CMK (cell line): ENCODE measurements at regions not wholly inside any gene's neighbourhood (a gene's known extent, or its start where the extent isn't known, plus 50 kb on each side); places are given as distances from the start of the nearest gene placed in this dataset.
"Not testable (repeated sequence)": the region's sequence is repeated elsewhere in the genome, so short reads cannot be mapped to it uniquely, and the experiment has no call there.

Source experiments
- DNase-seq: peaks from one replicate; pipeline ENCODE4 v3.0.0-alpha.2; 2010; ENCODE audit warnings: low read depth

DNA sequence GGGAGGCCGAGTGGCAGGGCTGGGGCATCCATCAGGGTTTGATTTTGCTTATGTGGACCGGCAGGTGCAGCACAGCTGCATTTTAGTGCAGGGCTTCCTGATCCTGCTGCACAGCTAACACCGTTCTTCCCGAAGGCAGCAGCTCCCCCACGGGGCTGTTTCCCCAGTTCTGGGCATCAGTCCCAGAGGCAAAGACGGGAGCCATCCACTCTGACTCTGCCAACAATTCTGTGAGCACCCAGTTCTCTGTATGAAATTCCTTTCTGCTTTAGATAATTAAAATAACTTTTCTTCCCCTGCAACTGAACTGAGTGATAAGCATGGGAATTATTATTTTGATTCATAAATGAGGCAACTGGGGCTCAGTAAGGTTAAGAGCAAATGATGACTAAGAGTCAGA is 262.9 kb upstream of the ATP10A start:
- no peak for DNase-seq

DNA sequence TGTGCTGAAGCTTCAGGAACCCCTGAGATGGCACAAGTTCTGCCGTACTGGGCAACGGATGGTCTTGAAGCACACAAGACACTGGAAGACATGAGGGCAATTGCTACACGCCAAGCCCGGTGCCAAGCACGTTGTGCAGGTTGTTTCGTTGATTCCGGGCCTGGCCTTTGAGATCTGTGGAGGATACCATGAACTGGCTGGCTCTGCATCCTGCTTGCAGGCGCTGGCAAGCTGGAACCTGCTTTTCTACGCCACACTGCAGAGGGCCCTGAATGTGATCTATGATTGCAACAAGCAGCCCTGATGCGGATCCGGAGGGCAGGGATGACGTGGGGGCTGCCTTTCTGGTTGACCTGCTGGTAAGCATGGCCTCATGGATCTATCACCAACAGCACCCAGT is 262.5 kb upstream of the ATP10A start:
- DNase-seq: no peak

DNA sequence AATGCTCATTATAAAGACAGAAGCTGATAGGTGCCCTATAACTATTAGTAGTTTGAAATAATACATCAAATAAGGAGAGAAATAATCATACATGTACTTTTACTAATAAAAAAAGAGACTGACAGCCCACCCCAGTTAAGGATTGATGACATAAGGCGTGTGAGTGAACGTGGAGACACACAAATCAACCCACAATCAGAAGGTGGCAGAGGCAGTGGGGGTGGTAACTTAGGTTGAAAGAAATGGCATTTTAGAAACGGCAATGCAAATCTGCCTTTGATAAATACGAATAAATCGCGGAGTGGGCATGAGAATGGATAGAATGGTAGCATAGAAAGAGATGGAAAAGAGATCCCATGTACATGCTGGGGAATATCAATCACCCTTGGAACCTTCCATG is 256.2 kb upstream of the ATP10A start:
- no peak for DNase-seq

DNA sequence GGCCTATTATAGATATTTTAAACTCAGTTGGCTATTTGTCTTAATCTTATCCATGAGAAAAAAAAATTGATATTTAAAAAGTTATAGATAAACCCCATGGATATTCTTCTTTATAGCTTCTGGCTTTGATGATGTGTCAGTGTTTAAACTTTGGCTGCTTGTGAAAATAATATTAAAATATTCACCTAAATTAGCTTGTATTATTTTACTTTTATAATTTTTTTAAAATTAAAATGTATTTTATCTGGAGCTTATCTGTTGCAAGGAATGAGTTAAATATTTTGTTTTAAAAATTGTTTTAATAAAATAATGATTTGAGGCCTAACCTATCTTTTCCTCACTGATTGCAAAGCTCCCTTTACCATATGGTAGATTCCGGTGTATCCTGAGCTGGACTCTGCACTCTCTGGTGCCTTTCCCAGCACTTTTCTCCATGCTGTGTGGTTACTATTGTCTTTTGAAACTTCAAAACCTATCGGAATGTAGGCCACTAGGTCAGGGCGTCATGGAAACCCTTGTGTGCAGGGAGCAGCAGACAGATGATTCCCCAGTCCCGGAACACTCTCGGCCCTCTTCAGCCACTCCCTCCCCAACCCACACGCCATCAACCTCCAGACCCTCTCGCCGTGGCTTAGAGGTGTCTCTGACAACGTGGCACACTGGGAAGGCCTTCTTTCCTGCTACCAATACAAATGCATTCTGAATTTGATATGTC is 252.3 kb upstream of the ATP10A start:
- no peak for DNase-seq

DNA sequence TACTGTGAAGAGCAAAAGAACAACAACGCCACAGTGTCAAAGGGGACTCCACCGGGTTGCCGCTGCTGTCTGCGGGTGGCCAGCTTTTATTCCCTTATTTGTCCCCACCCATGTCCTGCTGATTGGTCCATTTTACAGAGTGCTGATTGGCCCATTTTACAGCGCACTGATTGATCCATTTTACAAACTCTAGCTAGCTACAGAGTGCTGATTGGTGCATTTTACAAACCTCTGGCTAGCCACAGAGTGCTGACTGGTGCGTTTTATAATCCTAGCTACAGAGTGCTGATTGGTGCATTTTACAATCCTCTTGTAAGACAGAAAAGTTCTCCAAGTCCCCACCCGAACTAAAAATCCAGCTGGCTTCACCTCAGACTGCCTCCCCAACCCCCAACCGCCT is 251.0 kb upstream of the ATP10A start:
- not testable (repeated sequence) for DNase-seq

DNA sequence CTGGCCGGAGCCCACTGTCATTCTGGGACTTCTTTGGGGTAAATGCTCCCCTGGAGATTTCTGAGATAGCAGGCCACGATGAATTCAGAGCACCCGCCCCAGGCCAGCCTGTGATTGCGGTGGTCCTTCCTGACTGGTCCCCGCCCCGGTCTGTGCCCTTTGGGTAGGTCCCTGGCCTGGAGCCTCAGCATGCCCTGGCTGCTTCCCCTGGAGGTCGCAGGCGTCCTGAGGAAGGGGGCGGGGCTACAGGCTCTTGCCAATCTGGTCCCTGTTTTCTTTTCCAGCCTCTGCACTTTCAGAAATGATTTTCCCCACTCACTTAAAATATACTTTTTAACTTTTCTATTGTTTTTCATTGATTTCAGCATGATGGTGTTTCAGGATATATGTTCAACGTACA is 250.2 kb upstream of the ATP10A start:
- no peak for DNase-seq

DNA sequence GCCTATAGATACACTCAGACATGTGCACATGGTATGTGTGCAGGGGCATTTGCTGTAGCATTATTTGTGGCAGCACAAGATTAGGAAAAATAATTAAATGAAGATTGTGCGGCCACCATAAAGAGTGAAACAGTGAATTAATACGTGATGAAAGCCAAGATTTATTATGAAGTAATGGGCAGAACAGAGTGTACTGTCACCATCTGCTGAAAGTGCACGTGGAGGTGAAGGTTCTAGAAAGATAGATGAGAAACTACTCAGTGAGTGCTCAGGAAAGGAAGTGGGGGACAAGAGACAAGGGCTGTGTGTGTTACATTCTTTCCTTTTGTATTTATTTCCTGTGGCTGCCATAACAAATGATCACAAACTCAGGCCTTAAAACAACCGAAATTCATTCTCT is 246.1 kb upstream of the ATP10A start:
- DNase-seq: no peak

DNA sequence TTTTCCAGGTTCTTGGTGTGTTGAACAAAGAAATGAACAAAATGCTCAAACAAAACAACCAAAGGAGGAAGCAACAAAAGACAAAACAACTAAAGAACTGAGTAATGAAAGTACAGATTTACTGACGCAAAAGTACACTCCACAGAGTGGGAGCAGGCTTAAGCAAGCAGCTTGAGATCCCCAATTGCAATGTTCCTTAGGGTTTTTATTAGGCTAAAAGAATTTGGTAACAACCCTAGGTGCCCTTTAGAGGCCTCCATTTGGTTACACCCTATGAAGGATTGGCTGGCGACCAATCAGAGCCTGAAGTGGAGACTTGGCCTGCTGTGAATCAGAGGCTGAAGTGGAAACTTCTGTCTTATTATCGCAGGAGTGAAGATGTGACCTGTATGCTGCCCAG is 243.4 kb upstream of the ATP10A start:
- DNase-seq: no peak

DNA sequence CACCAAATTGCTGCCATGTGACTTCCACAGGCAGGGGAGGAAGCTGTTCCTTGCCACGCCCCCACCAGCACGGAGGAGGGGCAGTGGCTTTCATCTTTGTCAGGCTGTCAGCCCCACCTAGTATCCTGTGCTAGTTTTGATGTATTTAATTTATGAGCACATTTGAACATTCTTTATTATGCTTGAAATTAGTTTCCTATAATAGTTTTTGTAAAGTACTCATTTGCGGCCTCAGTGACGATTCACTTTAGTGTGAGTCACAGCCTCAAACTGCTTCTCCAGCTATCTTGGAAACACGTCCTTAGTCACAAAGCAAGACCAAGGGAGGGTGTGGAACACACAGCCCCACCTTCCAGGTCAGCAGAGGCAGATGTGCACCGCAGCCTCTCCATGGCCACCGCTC is 239.9 kb upstream of the ATP10A start:
- DNase-seq: no peak

DNA sequence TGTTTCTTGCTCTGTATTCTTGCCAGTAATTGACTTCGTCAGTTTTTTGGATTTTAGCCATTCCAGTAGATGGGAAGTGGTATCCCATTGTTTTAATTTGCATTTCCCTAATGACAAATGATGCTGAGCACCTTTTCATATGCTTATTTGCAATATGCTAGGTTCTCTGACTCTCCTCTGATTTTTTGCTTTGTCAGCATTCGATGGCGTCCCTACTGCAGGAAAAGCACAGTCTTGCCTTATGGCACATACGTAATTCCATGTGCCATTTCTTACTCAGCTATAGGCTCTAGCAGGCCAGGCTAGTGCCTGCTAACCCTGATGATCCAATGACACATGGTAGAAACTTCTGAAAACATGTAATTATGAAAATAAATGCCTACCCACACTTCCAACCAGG is 239.2 kb upstream of the ATP10A start:
- DNase-seq: no peak

DNA sequence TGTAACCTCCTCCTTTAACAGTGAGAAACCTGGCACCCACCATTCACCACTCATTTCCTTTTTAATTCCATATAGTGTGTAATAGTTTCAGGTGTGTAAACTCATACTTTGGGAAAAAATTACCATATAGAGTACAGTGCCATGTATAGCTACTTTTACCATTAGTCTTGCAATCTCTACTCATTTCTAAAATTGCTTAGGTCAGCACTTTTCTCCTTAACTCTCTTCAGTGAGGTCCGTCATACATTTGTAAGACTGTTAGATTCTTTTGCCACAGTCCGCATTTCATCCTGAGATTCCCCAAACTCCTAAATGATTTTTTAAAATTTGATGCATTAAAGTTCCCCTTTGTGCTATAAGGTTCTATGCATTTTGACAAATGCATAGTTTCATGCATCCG is 238.3 kb upstream of the ATP10A start:
- no peak for DNase-seq

DNA sequence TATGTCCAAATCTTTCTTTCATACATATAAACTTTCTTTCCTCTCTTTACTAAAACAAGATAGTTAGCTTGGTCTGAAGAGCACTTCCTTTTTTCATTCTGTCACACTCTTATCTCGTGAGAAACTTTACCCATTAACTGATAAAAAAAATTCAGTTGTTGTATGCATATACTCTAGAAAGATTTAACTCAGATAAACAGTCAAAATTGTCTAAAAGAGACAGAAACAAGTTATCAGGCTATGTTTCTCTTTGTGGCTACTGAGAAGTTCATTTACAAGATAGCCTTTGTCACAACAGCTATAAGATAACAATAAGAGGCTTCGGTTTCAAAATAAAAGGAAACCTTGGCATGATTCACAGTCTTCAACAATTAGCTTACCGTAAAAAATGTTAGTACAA is 235.7 kb upstream of the ATP10A start:
- no peak for DNase-seq

DNA sequence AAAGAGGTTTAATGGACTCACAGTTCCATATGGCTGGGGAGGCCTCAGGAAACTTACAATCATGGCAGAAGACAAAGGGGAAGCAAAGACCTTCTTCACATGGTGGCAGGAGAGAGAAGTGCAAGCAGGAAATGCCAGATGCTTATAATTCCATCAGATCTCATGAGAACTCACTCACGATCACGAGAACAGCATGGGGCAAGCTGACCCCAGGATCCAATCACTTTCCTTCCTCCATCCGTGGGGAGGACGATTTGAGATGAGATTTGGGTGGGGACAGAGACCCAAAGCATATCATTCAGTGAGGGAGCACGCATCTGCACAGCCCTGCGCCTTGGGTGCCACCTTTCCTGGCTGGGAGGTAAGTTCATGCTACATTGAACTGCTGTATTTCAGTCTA is 234.1 kb upstream of the ATP10A start:
- DNase-seq: no peak

DNA sequence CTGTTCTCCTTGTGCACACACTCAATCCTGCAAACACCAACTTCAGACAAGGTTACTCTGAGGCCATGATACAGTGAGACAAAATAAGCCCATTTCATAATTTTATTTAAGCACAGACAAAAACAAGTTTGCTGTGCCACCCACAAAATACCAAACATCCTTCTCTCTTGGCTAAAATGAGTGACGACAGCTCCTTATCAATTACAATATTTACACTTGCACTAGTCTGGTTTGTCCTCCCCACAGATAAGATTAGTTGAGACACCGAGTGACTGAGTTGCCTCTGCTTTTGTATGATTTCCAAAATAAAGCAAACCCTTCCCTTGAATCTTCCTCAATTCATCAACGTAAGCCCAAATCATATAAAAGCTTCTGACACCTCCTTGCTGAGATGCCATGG is 233.5 kb upstream of the ATP10A start:
- DNase-seq: no peak

DNA sequence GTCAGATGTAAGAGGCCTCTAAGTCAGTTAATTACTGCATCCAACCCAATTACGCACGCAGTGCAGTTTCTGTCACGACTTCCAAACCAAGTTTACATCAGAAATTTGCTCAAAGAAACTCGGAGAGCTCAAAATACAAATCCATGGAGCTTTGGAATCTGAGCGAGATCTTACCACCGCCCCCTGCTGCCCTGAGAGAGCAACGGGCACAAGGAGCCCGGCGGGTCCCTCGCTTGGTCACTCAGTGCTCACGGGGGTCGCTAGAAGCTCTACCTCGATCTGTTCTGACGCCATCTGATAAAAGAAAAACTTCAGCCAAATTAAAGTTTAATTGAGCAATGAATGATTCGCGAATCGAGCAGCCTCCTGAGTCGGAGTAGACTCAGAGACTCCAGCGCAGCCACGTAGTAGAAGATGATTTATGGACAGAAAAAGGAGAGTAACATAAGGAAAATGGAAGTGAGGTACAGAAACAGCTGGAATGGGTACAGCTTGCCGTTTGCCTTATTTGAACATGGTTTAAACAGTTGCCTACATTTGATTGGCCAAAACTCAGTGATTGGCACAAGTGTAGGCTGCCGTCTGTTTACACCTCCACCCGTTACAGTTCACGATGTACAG is 232.7 kb upstream of the ATP10A start:
- DNase-seq: no peak

DNA sequence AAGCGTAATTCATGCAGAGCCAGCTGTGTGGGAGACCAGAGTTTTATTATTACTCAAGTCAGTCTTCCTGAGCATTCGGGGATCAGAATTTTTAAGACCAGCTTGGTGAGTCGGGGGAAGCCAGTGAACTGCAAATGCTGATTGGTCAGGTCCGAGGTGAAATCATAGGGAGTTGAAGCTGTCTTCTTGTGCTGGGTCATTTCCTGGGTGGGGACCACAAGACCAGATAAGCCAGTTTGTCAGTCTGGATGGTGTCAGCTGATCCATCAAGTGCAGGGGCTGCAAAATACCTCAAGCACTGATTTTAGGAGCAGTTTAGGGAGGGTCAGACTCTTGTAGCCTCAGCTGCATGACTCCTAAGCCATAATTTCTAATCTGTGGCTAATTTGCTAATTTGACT is 228.1 kb upstream of the ATP10A start:
- no peak for DNase-seq

DNA sequence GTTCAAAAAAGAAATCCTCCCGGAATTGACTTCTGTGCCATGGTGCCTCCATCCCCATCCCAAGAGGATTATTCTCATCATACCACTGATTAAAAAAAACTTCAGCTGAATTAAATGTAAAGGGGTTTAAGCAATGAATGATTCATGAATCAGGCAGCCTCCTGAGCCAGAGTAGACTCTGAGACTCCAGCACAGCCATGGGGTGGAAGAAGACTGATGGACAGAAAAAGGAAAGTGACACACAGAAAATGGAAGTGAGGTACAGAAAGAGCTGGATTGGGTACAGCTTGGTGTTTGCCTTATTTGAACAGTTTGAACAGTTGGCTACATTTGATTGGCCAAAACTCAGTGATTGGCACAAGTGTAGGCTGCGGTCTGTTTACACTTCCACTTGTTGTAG is 224.8 kb upstream of the ATP10A start:
- DNase-seq: no peak

DNA sequence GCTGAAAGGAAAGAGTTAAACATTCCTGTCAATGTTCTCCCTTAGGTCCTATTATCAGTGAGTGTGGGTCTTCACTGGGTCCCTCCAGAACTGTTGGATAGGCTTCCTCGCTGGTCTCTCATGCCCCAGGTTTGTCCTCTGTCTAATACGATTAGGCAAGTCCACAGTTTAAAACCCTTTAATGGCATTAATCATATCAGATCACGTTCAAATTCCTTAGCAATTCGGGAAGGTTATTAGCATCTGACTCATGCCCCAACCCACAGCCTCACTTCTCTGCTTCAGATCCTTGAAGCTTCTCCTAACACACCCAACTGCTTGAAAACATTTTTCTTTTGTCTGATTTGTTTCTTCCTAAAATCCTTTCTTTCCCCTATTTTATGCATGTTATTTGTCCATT is 224.3 kb upstream of the ATP10A start:
- no peak for DNase-seq

DNA sequence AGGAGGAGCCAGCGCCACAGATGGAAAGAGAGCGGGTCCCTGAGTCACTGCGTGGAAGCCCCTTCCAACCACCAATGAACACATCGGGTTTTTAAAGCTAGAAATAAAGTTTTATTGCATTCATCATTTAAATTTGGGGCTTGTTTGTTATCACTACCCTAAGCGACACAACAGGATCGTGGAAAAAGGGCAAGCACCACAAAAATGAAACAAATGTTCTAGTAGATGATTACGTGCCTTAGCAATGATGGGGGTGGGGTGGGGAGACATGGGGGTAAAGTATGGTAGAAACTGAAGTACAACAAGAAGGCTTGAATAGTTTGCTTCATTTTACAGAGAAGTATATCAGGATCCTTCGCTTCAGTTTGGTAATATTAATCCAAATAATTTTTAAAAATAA is 221.6 kb upstream of the ATP10A start:
- DNase-seq: no peak

DNA sequence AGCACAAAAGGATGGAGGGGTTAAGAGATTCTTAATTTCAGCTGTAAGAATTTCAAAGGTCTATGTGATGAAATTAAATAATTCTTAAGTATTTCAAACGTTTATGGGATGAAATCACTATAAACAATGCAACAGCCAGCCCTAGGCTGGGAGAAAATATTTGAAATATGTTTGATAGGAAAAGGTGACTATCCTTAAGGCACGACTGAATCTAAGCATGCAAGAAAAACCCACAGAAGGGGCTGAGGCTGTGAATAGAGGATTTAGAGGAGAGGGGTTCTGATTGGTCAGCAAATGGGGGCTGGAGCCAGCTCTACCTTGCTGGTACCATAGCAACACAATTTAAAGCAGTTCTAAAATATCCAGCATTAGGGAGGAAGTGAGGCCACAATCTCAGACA is 220.8 kb upstream of the ATP10A start:
- no peak for DNase-seq

DNA sequence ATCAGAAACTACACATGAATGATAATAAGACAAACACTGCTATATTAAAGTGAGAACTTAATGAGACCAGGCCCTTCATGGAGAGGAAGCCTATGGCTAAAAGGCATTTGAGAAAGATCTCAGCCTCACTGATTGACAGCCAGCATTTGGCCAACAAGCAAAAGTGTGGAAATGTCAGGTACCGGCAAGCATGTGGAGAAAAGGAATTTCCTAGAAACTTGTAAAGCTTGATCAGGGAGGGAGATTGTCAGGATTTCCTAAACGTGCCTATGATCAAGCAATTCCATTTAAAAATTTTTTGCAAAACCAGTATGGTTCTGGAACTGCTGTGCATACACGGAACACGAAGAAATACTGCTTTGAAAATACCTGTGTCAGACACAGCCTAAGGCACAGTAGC is 220.3 kb upstream of the ATP10A start:
- DNase-seq: no peak

DNA sequence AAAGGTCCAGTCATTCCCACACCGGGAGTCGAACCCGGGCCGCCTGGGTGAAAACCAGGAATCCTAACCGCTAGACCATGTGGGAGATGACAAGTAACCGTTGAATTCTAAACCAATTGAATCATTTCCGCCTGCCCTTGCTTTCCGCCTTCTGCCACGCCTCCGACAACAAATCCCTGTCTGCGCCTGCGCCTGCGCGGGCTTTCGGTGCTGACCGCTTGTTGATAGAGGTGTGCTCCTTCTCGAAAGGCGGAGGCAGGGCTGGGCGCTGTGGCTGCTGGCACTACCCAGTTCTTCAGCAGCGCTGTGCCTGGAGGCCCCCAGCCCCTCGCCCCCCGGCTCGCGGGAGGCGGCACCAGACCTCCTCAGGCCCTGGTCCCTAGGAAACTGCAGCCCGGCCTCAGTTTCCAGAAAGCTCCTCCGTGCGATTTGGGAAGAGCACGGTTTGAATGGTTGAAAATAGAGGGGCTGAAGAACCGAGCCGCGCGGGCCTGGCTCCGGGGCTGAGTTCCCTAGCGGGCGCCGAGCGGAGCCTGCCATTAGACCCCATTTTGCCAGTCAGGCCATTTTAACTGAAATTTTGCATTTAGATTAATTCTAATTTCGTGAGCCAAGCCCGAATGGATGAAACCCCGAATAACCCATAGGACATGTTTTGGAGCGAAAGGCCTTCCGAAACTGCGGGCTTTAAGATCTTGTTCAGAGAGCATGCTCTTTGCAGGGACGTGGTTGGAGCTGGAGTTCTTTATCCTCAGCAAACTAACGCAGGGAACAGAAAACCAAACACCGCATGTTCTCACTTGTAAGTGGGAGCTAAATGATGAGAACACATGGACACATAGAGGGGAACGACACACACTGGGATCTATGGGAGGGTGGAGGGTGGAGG is 219.3 kb upstream of the ATP10A start:
- DNase-seq: peak; percentile 83

DNA sequence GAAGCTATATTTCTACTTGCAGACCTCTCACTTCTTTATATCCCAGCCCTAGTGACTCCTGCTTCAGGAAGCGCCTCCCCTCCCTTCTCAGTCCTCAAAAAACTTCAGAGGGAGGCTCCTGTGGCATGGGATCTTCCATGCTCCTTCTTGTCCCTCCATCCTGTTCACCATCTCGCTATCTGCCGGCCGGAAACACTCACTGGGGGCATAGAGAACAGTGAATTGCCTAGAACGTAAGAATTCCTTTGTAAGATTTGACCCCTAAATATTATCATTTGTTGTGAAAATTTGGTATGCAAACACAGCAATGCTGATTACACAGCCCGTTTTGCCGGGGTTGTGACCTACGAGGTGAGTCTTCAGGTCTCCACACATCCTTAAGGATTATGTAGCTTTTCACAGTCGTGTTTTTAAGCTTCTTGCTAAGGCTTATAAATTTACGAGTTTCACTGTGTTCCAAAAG is 218.7 kb upstream of the ATP10A start:
- peak; percentile 73 for DNase-seq
